Fibroblast of skin of right quadriceps (primary cell): ENCODE measurements at regions not wholly inside any gene's neighbourhood (a gene's known extent, or its start where the extent isn't known, plus 50 kb on each side); places are given as distances from the start of the nearest gene placed in this dataset.
"Not testable (repeated sequence)": the region's sequence is repeated elsewhere in the genome, so short reads cannot be mapped to it uniquely, and the experiment has no call there.

Experiments
- DNase-seq: peaks from one replicate; pipeline ENCODE4 v3.0.0-alpha.2; 2013

- not testable (repeated sequence) for DNase-seq
These were observed 91.1 kb upstream of the HS3ST2 start for GRCh38 chr16:22722551-22723541.

- DNase-seq: no peak
These were observed 87.1 kb upstream of the HS3ST2 start for GRCh38 chr16:22726868-22727267.

DNA sequence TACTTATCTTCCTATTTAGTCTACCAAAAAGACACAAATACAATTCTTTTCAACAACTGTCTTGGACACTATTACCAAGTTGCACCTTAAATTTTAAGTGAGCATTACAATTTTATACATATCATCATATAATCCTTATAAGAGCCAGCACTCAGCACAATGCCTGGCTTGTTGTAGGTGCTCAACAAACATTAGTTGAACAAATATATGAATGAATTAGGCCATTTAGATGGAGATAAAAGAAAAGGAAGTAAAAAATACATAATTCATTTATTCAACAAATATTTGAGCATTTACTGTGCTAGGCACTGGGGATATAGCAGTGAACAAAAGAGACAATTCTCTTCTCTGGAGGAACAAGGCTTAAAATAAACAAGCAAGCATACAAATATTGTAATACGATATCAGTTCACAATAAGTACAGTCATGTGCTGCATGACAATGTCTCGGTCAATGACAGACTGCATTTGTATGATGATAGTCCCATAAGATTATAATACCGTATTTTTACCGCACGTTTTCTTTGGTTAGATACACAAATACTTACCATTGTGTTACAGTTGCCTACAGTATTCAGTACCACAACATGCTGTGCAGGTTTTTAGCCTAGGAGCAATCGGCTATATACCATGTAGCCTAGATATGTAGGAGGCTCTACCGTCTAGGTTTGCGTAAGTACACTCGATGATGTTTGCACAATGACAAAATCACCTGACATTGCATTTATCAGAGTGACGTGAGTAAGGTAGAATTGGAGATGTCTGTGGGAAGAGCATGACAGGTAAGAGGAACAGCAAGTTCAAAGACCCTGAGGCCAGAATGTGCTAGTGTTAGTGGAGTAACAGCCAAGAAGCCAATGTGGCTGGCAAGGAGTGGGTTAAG, 86.4 kb upstream of the HS3ST2 start:
- DNase-seq: no peak

- DNase-seq: no peak
These were observed 85.7 kb upstream of the HS3ST2 start for GRCh38 chr16:22728167-22728836.

DNA sequence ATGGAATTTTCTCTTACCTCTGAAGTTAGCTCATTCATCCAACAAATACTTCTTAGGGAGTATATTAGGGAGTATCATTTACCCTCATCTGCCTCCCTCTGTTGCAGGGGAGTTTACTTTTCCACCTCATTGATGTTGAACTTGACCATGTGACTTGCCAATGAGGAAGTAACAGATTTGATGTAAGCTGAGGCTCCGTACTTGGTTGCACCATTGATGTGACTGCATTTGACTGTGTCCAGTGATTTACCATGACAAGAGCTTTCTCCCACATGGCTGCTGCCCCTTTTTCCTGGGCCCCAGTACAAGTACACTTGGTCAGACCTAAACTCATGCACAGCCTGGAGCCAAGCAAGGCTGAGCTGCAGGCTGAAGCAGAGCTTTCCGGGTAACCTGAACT, 81.6 kb upstream of the HS3ST2 start:
- no peak for DNase-seq

DNA sequence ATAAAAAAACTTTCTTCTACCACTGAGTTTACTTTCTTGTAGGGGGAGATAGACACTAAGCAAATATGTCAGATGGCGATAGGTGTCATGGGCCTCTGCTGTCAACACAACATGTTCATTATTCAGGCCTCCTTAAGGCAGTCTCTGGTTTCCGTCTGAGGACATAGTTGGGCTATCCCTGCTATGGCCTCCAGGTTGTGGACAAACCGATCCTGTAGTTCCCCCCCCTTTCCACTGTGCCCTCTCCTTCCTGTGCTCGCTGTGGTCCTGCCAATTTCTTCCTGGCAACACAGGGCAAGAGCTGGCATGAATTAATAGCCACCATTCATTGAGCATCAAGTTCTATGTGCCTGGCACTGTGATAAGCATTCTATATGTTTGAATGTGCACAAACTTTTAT, 81.0 kb upstream of the HS3ST2 start:
- DNase-seq: no peak

GRCh38 chr16:22734368-22734767, 79.6 kb upstream of the HS3ST2 start:
- no peak for DNase-seq

GRCh38 chr16:22736791-22737190, 77.2 kb upstream of the HS3ST2 start:
- DNase-seq: no peak

GRCh38 chr16:22739077-22739476, 74.9 kb upstream of the HS3ST2 start:
- DNase-seq: no peak

DNA sequence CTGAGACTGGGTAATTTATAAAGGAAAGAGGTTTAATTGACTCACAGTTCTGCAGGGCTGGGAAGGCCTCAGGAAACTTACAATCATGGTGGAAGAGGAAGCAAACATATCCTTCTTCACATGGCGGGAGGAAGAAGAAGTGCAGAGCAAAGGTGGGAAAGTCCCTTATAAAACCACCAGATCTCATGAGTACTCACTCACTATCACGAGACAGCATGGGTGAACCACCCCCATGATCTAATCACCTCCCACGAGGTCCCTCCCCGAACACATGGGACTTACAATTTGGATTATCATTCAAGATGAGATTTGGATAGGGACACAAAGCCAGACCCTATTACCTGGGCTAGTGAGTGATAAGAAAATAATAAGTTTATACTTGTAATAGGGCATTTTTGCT, 70.6 kb upstream of the HS3ST2 start:
- DNase-seq: no peak

DNA sequence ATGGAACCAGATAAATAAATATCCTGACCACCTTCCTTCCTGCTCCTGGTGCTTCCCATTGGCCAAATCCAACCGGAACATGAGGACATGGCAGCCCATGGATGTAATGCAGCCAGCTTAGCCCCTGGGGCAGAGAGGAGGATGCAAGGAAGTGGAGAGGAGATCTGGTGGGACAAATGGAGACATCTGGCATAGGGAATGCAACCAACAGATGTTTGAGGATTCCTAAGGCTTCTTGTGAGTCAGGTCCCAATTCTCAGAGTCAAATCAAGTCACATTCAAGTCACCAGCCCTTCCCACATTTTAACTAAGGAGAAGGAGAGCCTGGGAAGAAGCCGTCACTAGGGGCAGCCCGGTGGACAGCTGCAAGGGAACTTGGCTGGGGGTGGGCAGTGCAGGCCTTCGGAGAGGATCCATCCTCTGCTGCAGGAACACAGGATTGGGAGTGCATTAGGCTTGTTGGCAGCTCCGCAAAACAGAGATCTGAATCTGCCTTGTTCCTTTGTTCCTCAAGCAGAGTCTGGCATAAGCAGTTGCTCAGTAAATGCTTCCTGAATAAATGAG, 62.8 kb upstream of the HS3ST2 start:
- no peak for DNase-seq

GRCh38 chr16:22751685-22752084, 62.3 kb upstream of the HS3ST2 start:
- no peak for DNase-seq

DNA sequence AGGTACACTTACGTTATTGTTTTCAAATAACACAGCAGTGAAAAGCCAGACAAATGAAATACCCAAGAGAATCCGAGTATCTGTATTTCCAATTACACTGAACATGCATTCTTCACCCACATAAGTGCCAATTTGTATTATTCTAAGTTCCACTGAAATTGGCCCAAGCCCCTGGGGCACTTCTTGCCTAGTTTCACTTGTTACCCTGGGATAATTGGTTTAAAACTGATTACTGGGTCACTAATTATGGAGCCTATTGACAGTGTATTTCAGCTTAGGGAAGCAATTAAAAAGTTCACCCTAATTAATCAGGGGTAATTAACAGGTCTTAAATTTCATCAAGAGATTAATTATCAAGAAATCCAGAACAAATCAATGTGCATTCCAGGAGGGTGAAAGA, 60.5 kb upstream of the HS3ST2 start:
- DNase-seq: no peak

DNA sequence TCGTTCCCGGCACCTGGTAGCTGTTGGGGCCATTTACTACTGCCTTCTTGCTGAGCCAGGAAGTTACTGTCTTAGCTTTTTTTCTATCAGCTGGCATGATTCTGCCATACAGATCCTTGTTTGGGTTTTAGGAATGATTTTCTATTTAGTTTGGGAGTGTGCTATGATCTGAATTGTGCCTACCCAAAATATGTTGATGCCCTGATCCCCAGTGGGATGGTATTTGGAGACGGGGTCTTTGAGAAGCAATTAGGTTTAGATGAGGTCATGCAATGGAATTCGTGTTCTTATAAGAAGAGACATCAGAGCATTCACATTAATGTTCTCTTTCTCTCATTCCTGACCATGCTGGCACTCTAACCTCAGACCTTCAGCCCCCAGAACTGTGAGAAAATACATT, 59.4 kb upstream of the HS3ST2 start:
- DNase-seq: no peak

DNA sequence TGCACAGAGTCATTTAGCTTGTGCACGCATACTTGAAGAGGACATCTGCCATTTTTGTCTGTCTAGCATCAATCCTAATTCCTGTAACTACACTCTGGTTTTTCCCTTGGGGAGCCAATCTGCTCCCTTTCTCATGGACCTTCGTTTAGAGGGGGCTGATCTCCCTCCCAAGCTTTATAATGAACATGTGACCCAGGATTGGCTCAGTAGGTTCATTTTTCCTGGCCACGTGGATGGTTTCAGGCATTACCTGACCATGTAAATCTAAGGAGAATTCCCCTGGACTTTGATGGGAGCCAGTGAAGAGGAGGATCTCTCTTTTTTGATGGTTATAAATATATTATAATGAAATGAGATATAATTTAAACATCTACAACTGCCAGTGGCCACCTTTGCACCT, 56.8 kb upstream of the HS3ST2 start:
- DNase-seq: no peak

GRCh38 chr16:22762486-22762885, 51.5 kb upstream of the HS3ST2 start:
- DNase-seq: no peak

- DNase-seq: no peak
These were observed 50.4 kb upstream of the HS3ST2 start for GRCh38 chr16:22763437-22764080.
